Activated naive CD4-positive, alpha-beta T cell treated with anti-CD3 and anti-CD28 coated beads, Interleukin-2, amount 10 ng/mL, durations not matched to agents 7 days and 5 days (primary cell): ENCODE measurements at regions not wholly inside any gene's neighbourhood (a gene's known extent, or its start where the extent isn't known, plus 50 kb on each side); places are given as distances from the start of the nearest gene placed in this dataset.

Experiments
- CTCF ChIA-PET: fragments of 350-600 bp; sonication (Branson Sonifier 250); formaldehyde crosslinking; loops from one replicate; lab custom pipeline; 2021; ENCODE audit warnings: antibody characterized with exemption; lab: Charles Lee
- DNase-seq: peaks from one replicate; pipeline ENCODE4 v3.0.0-alpha.2; 2020
- H3K27ac Mint-ChIP-seq: one replicate; pipeline ENCODE4 v1.8.0; 2021; ENCODE audit warnings: mild to moderate bottlenecking, moderate library complexity, mixed read lengths
- H3K27me3 Mint-ChIP-seq: one replicate; pipeline ENCODE4 v1.8.0; 2021; ENCODE audit warnings: mild to moderate bottlenecking, mixed read lengths
- H3K36me3 Mint-ChIP-seq: one replicate; pipeline ENCODE4 v1.8.0; 2021; ENCODE audit warnings: mixed read lengths
- H3K4me1 Mint-ChIP-seq: one replicate; pipeline ENCODE4 v1.8.0; 2021; ENCODE audit warnings: mixed read lengths
- H3K4me3 Mint-ChIP-seq: one replicate; pipeline ENCODE4 v1.8.0; 2021; ENCODE audit warnings: mild to moderate bottlenecking, moderate library complexity, mixed read lengths
- H3K9me3 Mint-ChIP-seq: one replicate; pipeline ENCODE4 v1.8.0; 2021; ENCODE audit warnings: mixed read lengths

GRCh38 chr18:78238404-78239089 is 741.1 kb upstream of the SALL3 start:
- no peaks in the 10 kb centered on the region for H3K27me3 Mint-ChIP-seq
- H3K9me3 Mint-ChIP-seq, result peaks cover 11% of the 10 kb centered on the region
- H3K4me3 Mint-ChIP-seq, result no peak overlapping the region
- peaks cover 2% of the 10 kb centered on the region for H3K36me3 Mint-ChIP-seq
- DNase-seq, result no peak
- no peak overlapping the region for H3K27ac Mint-ChIP-seq
- CTCF ChIA-PET, result no interaction called here
- H3K4me1 Mint-ChIP-seq, result no peaks in the 10 kb centered on the region

- no peaks in the 10 kb centered on the region for H3K27me3 Mint-ChIP-seq
- no peak for DNase-seq
- CTCF ChIA-PET, result no interaction called here
- H3K9me3 Mint-ChIP-seq, result peaks cover 11% of the 10 kb centered on the region
- H3K4me1 Mint-ChIP-seq, result no peaks in the 10 kb centered on the region
- peaks cover 2% of the 10 kb centered on the region for H3K36me3 Mint-ChIP-seq
- no peak overlapping the region for H3K27ac Mint-ChIP-seq
- no peak overlapping the region for H3K4me3 Mint-ChIP-seq
Measured at GRCh38 chr18:78239090-78239457, 740.5 kb upstream of the SALL3 start.

- no peaks in the 10 kb centered on the region for H3K27me3 Mint-ChIP-seq
- H3K9me3 Mint-ChIP-seq, result peaks cover 11% of the 10 kb centered on the region
- H3K4me1 Mint-ChIP-seq, result no peaks in the 10 kb centered on the region
- H3K36me3 Mint-ChIP-seq, result peaks cover 2% of the 10 kb centered on the region
- H3K4me3 Mint-ChIP-seq, result no peak overlapping the region
- CTCF ChIA-PET, result no interaction called here
- H3K27ac Mint-ChIP-seq, result no peak overlapping the region
- DNase-seq, result no peak
Measured at GRCh38 chr18:78240101-78240500, 739.5 kb upstream of the SALL3 start.

GRCh38 chr18:78240627-78241252 is 738.9 kb upstream of the SALL3 start:
- DNase-seq, result no peak
- H3K36me3 Mint-ChIP-seq, result peaks cover 2% of the 10 kb centered on the region
- no peaks in the 10 kb centered on the region for H3K4me1 Mint-ChIP-seq
- H3K27me3 Mint-ChIP-seq, result no peaks in the 10 kb centered on the region
- no peak overlapping the region for H3K4me3 Mint-ChIP-seq
- peaks cover 14% of the 10 kb centered on the region for H3K9me3 Mint-ChIP-seq
- CTCF ChIA-PET, result no interaction called here
- no peak overlapping the region for H3K27ac Mint-ChIP-seq

- CTCF ChIA-PET, result no interaction called here
- no peak for DNase-seq
- Mint-ChIP-seq H3K27me3 (no peaks in the 10 kb centered on the region), H3K9me3 (peaks cover 14% of the 10 kb centered on the region), H3K36me3 (peaks cover 2% of the 10 kb centered on the region), H3K27ac (no peak overlapping the region), H3K4me1 (no peaks in the 10 kb centered on the region), H3K4me3 (no peak overlapping the region)
Measured at GRCh38 chr18:78241535-78242253, 737.9 kb upstream of the SALL3 start.

GRCh38 chr18:78242254-78242643 is 737.4 kb upstream of the SALL3 start:
- Mint-ChIP-seq H3K4me3 (no peak overlapping the region), H3K4me1 (no peaks in the 10 kb centered on the region), H3K36me3 (peaks cover 2% of the 10 kb centered on the region), H3K27ac (no peak overlapping the region), H3K27me3 (no peaks in the 10 kb centered on the region), H3K9me3 (peaks cover 12% of the 10 kb centered on the region)
- CTCF ChIA-PET, result no interaction called here
- no peak for DNase-seq

DNA sequence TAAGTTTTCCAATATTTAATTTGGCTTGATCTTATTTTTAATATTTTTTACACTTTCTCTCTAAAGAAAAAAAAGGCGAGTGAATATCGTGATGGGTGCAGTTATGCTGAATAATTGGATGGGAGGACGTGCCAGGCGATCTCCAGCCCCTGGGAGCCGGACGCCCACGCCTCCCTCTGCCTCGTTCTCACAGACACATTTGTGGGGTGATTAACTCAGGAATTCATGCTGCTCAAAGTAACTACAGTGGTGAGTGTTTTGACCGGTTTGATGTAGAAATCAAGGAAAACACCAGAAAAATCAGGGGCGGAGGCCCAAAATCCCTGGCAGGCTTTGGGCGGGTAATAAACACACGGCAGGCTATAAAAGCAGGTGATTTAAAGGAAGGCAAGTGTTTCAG is 736.8 kb upstream of the SALL3 start:
- peaks cover 2% of the 10 kb centered on the region for H3K36me3 Mint-ChIP-seq
- H3K4me3 Mint-ChIP-seq, result no peak overlapping the region
- DNase-seq, result no peak
- H3K4me1 Mint-ChIP-seq, result no peaks in the 10 kb centered on the region
- peaks cover 12% of the 10 kb centered on the region for H3K9me3 Mint-ChIP-seq
- CTCF ChIA-PET, result no interaction called here
- H3K27ac Mint-ChIP-seq, result no peak overlapping the region
- H3K27me3 Mint-ChIP-seq, result no peaks in the 10 kb centered on the region

- H3K27ac Mint-ChIP-seq, result no peak overlapping the region
- DNase-seq, result no peak
- no peak overlapping the region for H3K4me3 Mint-ChIP-seq
- CTCF ChIA-PET, result no interaction called here
- no peaks in the 10 kb centered on the region for H3K27me3 Mint-ChIP-seq
- no peaks in the 10 kb centered on the region for H3K4me1 Mint-ChIP-seq
- H3K9me3 Mint-ChIP-seq, result peaks cover 4% of the 10 kb centered on the region
- no peaks in the 10 kb centered on the region for H3K36me3 Mint-ChIP-seq
Measured at GRCh38 chr18:78244779-78245178, 734.8 kb upstream of the SALL3 start.

- Mint-ChIP-seq H3K36me3 (no peaks in the 10 kb centered on the region), H3K27ac (no peak overlapping the region), H3K9me3 (peaks cover 4% of the 10 kb centered on the region), H3K27me3 (no peaks in the 10 kb centered on the region), H3K4me1 (no peaks in the 10 kb centered on the region), H3K4me3 (no peak overlapping the region)
- no peak for DNase-seq
- CTCF ChIA-PET, result no interaction called here
Measured at GRCh38 chr18:78245451-78245850, 734.2 kb upstream of the SALL3 start.

DNA sequence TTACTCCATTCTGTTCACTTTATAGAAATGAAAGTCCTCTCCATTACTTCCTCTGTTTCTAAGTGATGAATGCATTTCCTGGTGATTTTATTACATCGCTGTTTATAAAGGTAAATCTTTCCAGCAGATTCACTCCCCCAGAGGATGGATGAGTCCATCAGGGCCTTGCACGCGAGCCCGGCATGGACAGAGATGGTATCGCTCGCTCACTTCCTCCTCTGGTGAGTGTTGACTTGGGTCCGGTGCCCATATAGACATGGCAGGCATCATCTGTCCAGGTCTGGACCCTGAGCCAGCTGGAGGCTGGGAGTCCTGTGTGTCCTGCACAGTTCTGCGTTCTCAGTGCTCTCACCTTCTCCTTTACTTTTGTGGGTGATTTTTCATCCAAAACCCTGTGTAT is 733.6 kb upstream of the SALL3 start:
- CTCF ChIA-PET, result no interaction called here
- DNase-seq, result no peak

DNA sequence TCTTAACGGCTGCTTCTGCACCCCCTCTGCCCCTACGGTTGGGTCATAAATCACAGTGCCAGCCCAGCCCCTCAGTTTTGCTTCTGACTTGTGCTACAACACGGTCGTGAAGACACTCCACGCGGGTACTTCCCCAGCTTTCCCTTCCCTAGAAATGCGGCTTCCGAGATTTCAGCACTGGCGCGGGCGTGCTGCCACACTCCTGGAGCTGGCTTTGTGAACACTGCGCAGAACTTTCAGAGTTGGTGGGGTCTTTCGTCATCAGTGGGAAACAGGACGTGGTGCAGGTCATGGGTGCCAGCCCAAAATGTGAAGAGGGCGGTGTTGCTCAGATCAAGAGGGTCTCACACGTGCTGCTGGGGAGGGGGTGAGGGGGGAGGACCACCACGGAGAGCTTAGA is 733.0 kb upstream of the SALL3 start:
- Mint-ChIP-seq H3K27me3 (no peaks in the 10 kb centered on the region), H3K36me3 (no peaks in the 10 kb centered on the region), H3K9me3 (peaks cover 4% of the 10 kb centered on the region), H3K27ac (no peak overlapping the region), H3K4me3 (no peak overlapping the region), H3K4me1 (no peaks in the 10 kb centered on the region)
- CTCF ChIA-PET, result no interaction called here
- no peak for DNase-seq

More for the DNA sequence above, 733.6 kb upstream of the SALL3 start:
- H3K9me3 Mint-ChIP-seq, result peaks cover 4% of the 10 kb centered on the region
- H3K4me1 Mint-ChIP-seq, result no peaks in the 10 kb centered on the region
- no peak overlapping the region for H3K4me3 Mint-ChIP-seq
- no peaks in the 10 kb centered on the region for H3K36me3 Mint-ChIP-seq
- H3K27ac Mint-ChIP-seq, result no peak overlapping the region
- no peaks in the 10 kb centered on the region for H3K27me3 Mint-ChIP-seq

- CTCF ChIA-PET, result no interaction called here
Measured at GRCh38 chr18:78247615-78248289, 731.9 kb upstream of the SALL3 start.

GRCh38 chr18:78255013-78255412 is 724.6 kb upstream of the SALL3 start:
- CTCF ChIA-PET, result no interaction called here

More at GRCh38 chr18:78247615-78248289, 731.9 kb upstream of the SALL3 start:
- Mint-ChIP-seq H3K4me1 (no peaks in the 10 kb centered on the region), H3K4me3 (no peak overlapping the region), H3K27ac (no peak overlapping the region), H3K36me3 (no peaks in the 10 kb centered on the region), H3K9me3 (peaks cover 4% of the 10 kb centered on the region), H3K27me3 (no peaks in the 10 kb centered on the region)
- no peak for DNase-seq

GRCh38 chr18:78268226-78268988 is 711.2 kb upstream of the SALL3 start:
- Mint-ChIP-seq H3K9me3 (peaks cover 9% of the 10 kb centered on the region), H3K4me1 (no peaks in the 10 kb centered on the region), H3K27me3 (no peaks in the 10 kb centered on the region), H3K36me3 (no peaks in the 10 kb centered on the region), H3K4me3 (no peak overlapping the region), H3K27ac (no peak overlapping the region)
- DNase-seq, result no peak
- CTCF ChIA-PET, result no interaction called here

More at GRCh38 chr18:78255013-78255412, 724.6 kb upstream of the SALL3 start:
- Mint-ChIP-seq H3K4me3 (no peak overlapping the region), H3K4me1 (no peaks in the 10 kb centered on the region), H3K27me3 (no peaks in the 10 kb centered on the region), H3K27ac (no peak overlapping the region), H3K9me3 (peaks cover 2% of the 10 kb centered on the region), H3K36me3 (no peaks in the 10 kb centered on the region)
- no peak for DNase-seq
